B cell (primary cell): ENCODE measurements at regions not wholly inside any gene's neighbourhood (a gene's known extent, or its start where the extent isn't known, plus 50 kb on each side); places are given as distances from the start of the nearest gene placed in this dataset.

ENCODE experiments used
- ATAC-seq: fragments of 200-7000 bp; cut with Tn5 transposase; one replicate; pipeline ENCODE4 v1.10.0; 2021; ENCODE audit warnings: low read depth, mild to moderate bottlenecking, moderate number of reproducible peaks, moderate library complexity
- CTCF ChIA-PET: fragments of 350-600 bp; sonication (Branson Sonifier 250); formaldehyde crosslinking; loops from one replicate; lab custom pipeline; 2021; ENCODE audit warnings: antibody characterized with exemption, inconsistent platforms; lab: Charles Lee
- POLR2A ChIA-PET: fragments of 350-600 bp; sonication (Branson Sonifier 250); formaldehyde crosslinking; loops from one replicate; lab custom pipeline; 2021; ENCODE audit warnings: antibody characterized with exemption; lab: Charles Lee
- DNase-seq: peaks from one replicate; pipeline ENCODE4 v3.0.0; 2013
- H2AFZ ChIP-seq: 2 replicates; pipeline ENCODE4 v1.6.1; 2012; ENCODE audit warnings: mild to moderate bottlenecking, low read depth, low read length; ENCODE audit not compliant: insufficient read depth, poor library complexity, severe bottlenecking
- H3K27ac ChIP-seq, 2 donors: 1 replicate in 1 of 2; 2 replicates in 1 of 2; pipeline ENCODE4 v1.5.1; 2012 to 2013; ENCODE audit warnings: low read length in 2 of 2, mild to moderate bottlenecking in 2 of 2, moderate library complexity in 1 of 2
- H3K27me3 ChIP-seq, 4 experiments: fragments of 200-600 bp in 1 of 4; sonication (generic) in 1 of 4; replicated peaks in 1 of 4; 1 replicate in 2 of 4; 2 replicates in 2 of 4; pipeline versions ENCODE4 v1.6.1 to v1.7.0; 2013 to 2016; ENCODE audit warnings: low read length in 3 of 4, mild to moderate bottlenecking in 2 of 4, mixed read lengths in 1 of 4, moderate library complexity in 1 of 4; ENCODE audit not compliant: insufficient read depth in 4 of 4, control insufficient read depth in 3 of 4; ENCODE audit errors: control extremely low read depth in 1 of 4
- H3K36me3 ChIP-seq, 2 experiments: replicated peaks in 1 of 2; 1 replicate in 1 of 2; 2 replicates in 1 of 2; pipeline versions ENCODE4 v1.6.1 to v1.7.1; 2013; ENCODE audit warnings: low read length in 1 of 2; ENCODE audit not compliant: insufficient read depth in 2 of 2, control insufficient read depth in 1 of 2; ENCODE audit errors: control extremely low read depth in 1 of 2, extremely low read depth in 1 of 2
- H3K4me1 ChIP-seq, 2 donors: fragments of 200-600 bp in 1 of 2; sonication (generic) in 1 of 2; 1 replicate in 1 of 2; 2 replicates in 1 of 2; pipeline versions ENCODE4 v1.5.1 to v1.6.1; 2013 to 2017; ENCODE audit warnings: low read length in 2 of 2; ENCODE audit not compliant: control insufficient read depth in 2 of 2, insufficient read depth in 2 of 2
- H3K4me2 ChIP-seq: replicated peaks from 2 replicates; pipeline ENCODE3; 2012; ENCODE audit warnings: mild to moderate bottlenecking, low read depth, low read length; ENCODE audit not compliant: poor library complexity, severe bottlenecking
- H3K4me3 ChIP-seq, 5 experiments: fragments of 200-600 bp in 1 of 5; sonication (generic) in 1 of 5; 1 replicate in 3 of 5; 2 replicates in 2 of 5; pipeline versions ENCODE4 v1.5.1 to v1.7.0; 2011 to 2016; ENCODE audit warnings: low read length in 4 of 5, mild to moderate bottlenecking in 4 of 5, low read depth in 2 of 5, control low read depth in 1 of 5, moderate library complexity in 1 of 5; ENCODE audit not compliant: insufficient read depth in 1 of 5; ENCODE audit errors: control extremely low read depth in 1 of 5, extremely low read depth in 1 of 5
- H3K79me2 ChIP-seq: fragments of 200-600 bp; sonication (generic); one replicate; pipeline ENCODE4 v1.6.0; 2016; ENCODE audit warnings: low read length; ENCODE audit not compliant: control insufficient read depth, insufficient read depth
- H3K9ac ChIP-seq: fragments of 200-600 bp; sonication (generic); 2 replicates; pipeline ENCODE4 v1.6.1; 2017; ENCODE audit warnings: mild to moderate bottlenecking, low read length, moderate library complexity
- H3K9me3 ChIP-seq, 3 donors: one replicate each; pipeline versions ENCODE4 v1.6.1 to v1.7.1; 2013; ENCODE audit warnings: low read length in 2 of 3; ENCODE audit not compliant: control insufficient read depth in 2 of 3, insufficient read depth in 1 of 3; ENCODE audit errors: control extremely low read depth in 1 of 3
- H4K20me1 ChIP-seq: 2 replicates; pipeline ENCODE4 v1.6.0; 2012; ENCODE audit warnings: mild to moderate bottlenecking, low read length; ENCODE audit not compliant: insufficient read depth, control insufficient read depth, poor library complexity, severe bottlenecking
- H3K27ac Mint-ChIP-seq: one replicate; pipeline ENCODE4 v1.8.0; 2021; ENCODE audit warnings: mixed read lengths
- H3K27me3 Mint-ChIP-seq: one replicate; pipeline ENCODE4 v1.8.0; 2021; ENCODE audit warnings: mixed read lengths
- H3K4me1 Mint-ChIP-seq: one replicate; pipeline ENCODE4 v1.8.0; 2021; ENCODE audit warnings: mixed read lengths
- H3K4me3 Mint-ChIP-seq: one replicate; pipeline ENCODE4 v1.8.0; 2021; ENCODE audit warnings: mixed read lengths
- H3K9me3 Mint-ChIP-seq: one replicate; pipeline ENCODE4 v1.8.0; 2022; ENCODE audit warnings: mixed read lengths; ENCODE audit not compliant: insufficient read depth
- CTCF ChIP-seq: fragments of 200-600 bp; IDR thresholded peaks from one replicate; pipeline ENCODE4 v1.8.0; 2022; ENCODE audit warnings: antibody characterized with exemption, mild to moderate bottlenecking
- EZH2 ChIP-seq: IDR thresholded peaks from 2 replicates; pipeline ENCODE4 v1.6.1; 2012; ENCODE audit warnings: borderline replicate concordance, low read depth, mild to moderate bottlenecking, moderate library complexity, low read length; ENCODE audit not compliant: insufficient read depth, poor library complexity, severe bottlenecking
- whole genome bisulfite sequencing: methylation state at CpG from one replicate; pipeline ENCODE4 v1.1.5; 2013; ENCODE audit warnings: missing lambda C conversion rate; ENCODE audit not compliant: insufficient coverage; 5-methylcytosine and 5-hydroxymethylcytosine counted together
- intact Hi-C: fragments of 100-400 bp; cut with micrococcal nuclease; formaldehyde crosslinking; loops from one replicate; pipeline ENCODE4 v1.10.0; 2022

GRCh38 chr13:80000684-80001509 is 340.0 kb downstream of the SPRY2 start:
- Mint-ChIP-seq H3K4me1 (no peaks in the 10 kb centered on the region), H3K27me3 (no peaks in the 10 kb centered on the region), H3K4me3 (no peak overlapping the region), H3K27ac (no peak overlapping the region), H3K9me3 (no peaks in the 10 kb centered on the region)
- H3K4me1 ChIP-seq, result no peaks in the 10 kb centered on the region
- H3K4me2 ChIP-seq, result no peak overlapping the region
- H4K20me1 ChIP-seq, result no peaks in the 10 kb centered on the region
- H3K27ac ChIP-seq, result no peak overlapping the region
- ATAC-seq (no peak), DNase-seq (no peak)
- WGBS, result 33% methylated on average over 1 of the region's 4 CpGs
- H3K36me3 ChIP-seq, result no peaks in the 10 kb centered on the region
- ChIA-PET CTCF (no interaction called here), POLR2A (no interaction called here)
- TF ChIP-seq EZH2, result no peak
- TF ChIP-seq CTCF, result no peak
- H3K9me3 ChIP-seq, result peaks cover 0 to 2% (median 0%) of the 10 kb centered on the region in 3 donors
- no peaks in the 10 kb centered on the region for H3K27me3 ChIP-seq
- no peaks in the 10 kb centered on the region for H3K79me2 ChIP-seq
- H3K9ac ChIP-seq, result no peak overlapping the region
- intact Hi-C loops, result no loop called here
- no peak overlapping the region for H3K4me3 ChIP-seq
- no peak overlapping the region for H2AFZ ChIP-seq

- POLR2A ChIA-PET, result no interaction called here
- Mint-ChIP-seq H3K9me3 (no peaks in the 10 kb centered on the region), H3K4me1 (no peaks in the 10 kb centered on the region), H3K27me3 (no peaks in the 10 kb centered on the region), H3K27ac (no peak overlapping the region), H3K4me3 (no peak overlapping the region)
- Histone ChIP-seq H3K4me2 (no peak overlapping the region), H3K36me3 (no peaks in the 10 kb centered on the region), H4K20me1 (no peaks in the 10 kb centered on the region), H3K9ac (no peak overlapping the region), H3K9me3 (no peaks in the 10 kb centered on the region), H3K4me1 (no peaks in the 10 kb centered on the region), H3K27me3 (no peaks in the 10 kb centered on the region), H2AFZ (no peak overlapping the region), H3K79me2 (no peaks in the 10 kb centered on the region), H3K27ac (no peak overlapping the region), H3K4me3 (no peak overlapping the region)
- CTCF ChIA-PET, result no interaction called here
- no peak for ATAC-seq
- no CpG with 5 or more reads among the region's 1 CpG for WGBS
- TF ChIP-seq CTCF, result no peak
- no peak for DNase-seq
- intact Hi-C loops, result no loop called here
Observed at GRCh38 chr13:79999601-80000000, 341.3 kb downstream of the SPRY2 start.
